ENCODE measurements at regions not wholly inside any gene's neighbourhood (a gene's known extent, or its start where the extent isn't known, plus 50 kb on each side); places are given as distances from the start of the nearest gene placed in this dataset.

DNA sequence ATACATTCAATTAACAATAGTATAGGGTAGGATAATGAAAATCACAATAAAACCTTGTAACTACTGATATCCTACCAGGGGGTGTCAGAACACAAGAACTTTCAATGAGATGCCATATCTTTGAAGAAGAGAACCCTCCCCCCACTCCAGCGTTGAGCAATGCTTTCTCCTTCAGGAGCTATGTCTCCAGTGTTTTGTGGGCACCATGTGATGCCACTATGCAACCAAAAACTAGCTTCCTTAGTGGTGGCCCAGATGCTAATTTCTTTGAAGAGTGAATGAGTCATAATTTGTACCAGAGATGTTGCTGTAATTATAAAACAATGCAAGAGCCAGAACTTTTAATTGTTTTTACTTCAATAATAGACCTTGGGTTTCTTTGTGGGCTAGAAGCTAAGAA is 76.0 kb upstream of the ADO start:
- Histone ChIP-seq H3K9me2 (replicated peaks; ENCODE audit: insufficient read depth, low read length) (no peaks in the 10 kb centered on the region), H3K9me3 (replicated peaks; ENCODE audit: insufficient read depth, low read length) (no peaks in the 10 kb centered on the region), H3K4me3 (ENCODE audit: low read length) (no peak overlapping the region), H3K36me3 (replicated peaks; ENCODE audit: insufficient read depth, low read length) (no peaks in the 10 kb centered on the region), H3K9ac (ENCODE audit: low read length) (no peak overlapping the region), H3F3A (ENCODE audit: insufficient read depth, low read length) (peaks cover 10% of the 10 kb centered on the region), H3K79me2 (ENCODE audit: low read length) (no peaks in the 10 kb centered on the region), H3K4me2 (ENCODE audit: low read depth, low read length) (no peak overlapping the region), H3K27me3 (replicated peaks; ENCODE audit: insufficient read depth, low read length) (no peaks in the 10 kb centered on the region), H3K27ac (ENCODE audit: low read length) (no peak overlapping the region), H3K4me1 (ENCODE audit: low read length) (peaks cover 20% of the 10 kb centered on the region), H2AFZ (ENCODE audit: low read length) (no peak overlapping the region), H4K20me1 (ENCODE audit: insufficient read depth, low read length) (no peaks in the 10 kb centered on the region)
- DNase-seq: no peak
- TF ChIP-seq EZH2phosphoT487 (IDR thresholded peaks at IDR 0.05; ENCODE audit: low read length) (no peak), EZH2 (optimal IDR thresholded peaks at IDR 0.05; ENCODE audit: low read depth, low read length) (no peak)
- TF ChIP-seq, protein P1, sequence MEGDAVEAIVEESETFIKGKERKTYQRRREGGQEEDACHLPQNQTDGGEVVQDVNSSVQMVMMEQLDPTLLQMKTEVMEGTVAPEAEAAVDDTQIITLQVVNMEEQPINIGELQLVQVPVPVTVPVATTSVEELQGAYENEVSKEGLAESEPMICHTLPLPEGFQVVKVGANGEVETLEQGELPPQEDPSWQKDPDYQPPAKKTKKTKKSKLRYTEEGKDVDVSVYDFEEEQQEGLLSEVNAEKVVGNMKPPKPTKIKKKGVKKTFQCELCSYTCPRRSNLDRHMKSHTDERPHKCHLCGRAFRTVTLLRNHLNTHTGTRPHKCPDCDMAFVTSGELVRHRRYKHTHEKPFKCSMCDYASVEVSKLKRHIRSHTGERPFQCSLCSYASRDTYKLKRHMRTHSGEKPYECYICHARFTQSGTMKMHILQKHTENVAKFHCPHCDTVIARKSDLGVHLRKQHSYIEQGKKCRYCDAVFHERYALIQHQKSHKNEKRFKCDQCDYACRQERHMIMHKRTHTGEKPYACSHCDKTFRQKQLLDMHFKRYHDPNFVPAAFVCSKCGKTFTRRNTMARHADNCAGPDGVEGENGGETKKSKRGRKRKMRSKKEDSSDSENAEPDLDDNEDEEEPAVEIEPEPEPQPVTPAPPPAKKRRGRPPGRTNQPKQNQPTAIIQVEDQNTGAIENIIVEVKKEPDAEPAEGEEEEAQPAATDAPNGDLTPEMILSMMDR (IDR thresholded peaks at IDR 0.05; ENCODE audit: low read length): no peak

DNA sequence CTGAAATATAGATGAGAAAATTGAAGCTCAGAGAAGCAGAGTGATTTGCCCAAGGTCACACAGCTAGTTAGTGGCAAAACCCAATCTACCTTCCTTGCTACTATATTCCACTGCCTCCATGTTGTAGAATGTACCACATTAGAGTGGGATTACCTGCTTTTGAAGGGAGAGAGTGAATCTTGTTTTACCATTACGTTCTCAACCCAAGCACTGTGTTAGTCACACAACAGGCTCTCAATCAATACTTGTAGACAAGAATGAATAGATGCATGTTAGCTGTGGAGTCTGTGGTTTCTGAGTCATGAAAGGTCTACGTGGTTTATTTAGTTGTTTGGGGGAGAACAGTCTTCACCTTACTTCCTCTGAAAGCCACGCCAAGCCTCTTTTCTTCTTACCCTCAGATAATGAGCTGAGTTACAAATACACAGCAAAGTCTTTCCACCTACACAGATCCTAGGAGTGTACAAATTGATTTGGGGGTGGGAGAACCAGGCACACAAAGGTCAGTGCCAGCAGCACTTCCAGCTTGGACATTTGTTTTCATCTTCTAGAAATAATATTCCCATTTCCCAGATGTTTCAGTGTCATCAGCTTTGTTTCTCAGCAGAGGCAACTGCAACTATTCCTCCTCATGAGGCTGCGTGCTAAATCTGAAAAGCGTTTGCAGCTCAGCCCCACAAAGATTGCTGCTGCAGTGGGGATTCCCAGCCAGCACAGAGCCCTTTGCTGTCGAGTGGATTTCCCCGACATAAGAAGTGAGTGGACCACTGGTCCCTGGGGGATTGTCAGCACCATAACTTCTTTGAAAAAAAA is 71.5 kb upstream of the ADO start:
- DNase-seq: peak; percentile 73
- peak overlapping the region; percentile 48 for H2AFZ ChIP-seq (ENCODE audit: low read length)
- peak overlapping the region; percentile 19; the same call in 1 of the 2 replicates for H3K9ac ChIP-seq (ENCODE audit: low read length)
- H3K9me2 ChIP-seq (replicated peaks; ENCODE audit: insufficient read depth, low read length): no peaks in the 10 kb centered on the region
- H3K4me3 ChIP-seq (ENCODE audit: low read length): no peak overlapping the region; the same call in 1 of the 2 replicates
- H3K27me3 ChIP-seq (replicated peaks; ENCODE audit: insufficient read depth, low read length): no peaks in the 10 kb centered on the region
- peaks cover 13% of the 10 kb centered on the region for H3F3A ChIP-seq (ENCODE audit: insufficient read depth, low read length)
- H3K79me2 ChIP-seq (ENCODE audit: low read length): no peaks in the 10 kb centered on the region
- TF ChIP-seq, protein P1 (IDR thresholded peaks at IDR 0.05; ENCODE audit: low read length): no peak
- TF ChIP-seq EZH2 (optimal IDR thresholded peaks at IDR 0.05; ENCODE audit: low read depth, low read length): no peak
- TF ChIP-seq EZH2phosphoT487 (IDR thresholded peaks at IDR 0.05; ENCODE audit: low read length): no peak
- H3K4me2 ChIP-seq (ENCODE audit: low read depth, low read length): peak overlapping the region; percentile 61
- no peaks in the 10 kb centered on the region for H3K36me3 ChIP-seq (replicated peaks; ENCODE audit: insufficient read depth, low read length)
- H4K20me1 ChIP-seq (ENCODE audit: insufficient read depth, low read length): no peaks in the 10 kb centered on the region
- H3K4me1 ChIP-seq (ENCODE audit: low read length): peaks cover 45% of the 10 kb centered on the region
- H3K27ac ChIP-seq (ENCODE audit: low read length): peak overlapping the region; percentile 65
- no peaks in the 10 kb centered on the region for H3K9me3 ChIP-seq (replicated peaks; ENCODE audit: insufficient read depth, low read length)

DNA sequence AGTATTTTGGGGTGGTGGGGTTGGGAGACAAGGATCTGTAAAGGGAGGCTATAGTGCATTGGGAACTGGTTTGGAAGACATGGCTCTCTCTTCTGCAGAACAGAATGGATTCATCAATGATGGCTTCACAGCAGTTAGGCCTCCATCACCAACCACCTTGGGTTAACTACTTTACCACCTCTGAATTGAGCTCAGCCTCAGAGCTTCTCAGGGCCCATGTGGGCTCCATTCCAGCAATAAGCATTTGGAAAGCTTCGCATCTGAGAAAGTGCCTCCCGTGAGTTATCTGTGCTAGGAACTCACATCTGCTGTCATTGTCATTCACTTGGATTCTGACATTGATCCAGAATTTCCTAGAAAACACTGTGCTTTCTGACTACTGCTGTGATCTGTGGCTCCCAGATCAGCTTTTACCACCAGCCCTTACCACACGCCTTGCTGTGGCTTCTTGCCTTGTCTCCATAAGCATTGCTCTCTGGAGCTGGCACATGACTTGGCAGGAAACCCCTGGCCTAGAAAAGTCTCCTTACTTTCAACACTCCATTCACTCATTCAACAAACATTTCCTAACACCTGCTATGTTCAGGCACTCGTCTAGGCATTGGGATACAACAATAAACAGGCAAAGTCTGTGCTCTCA is 70.7 kb upstream of the ADO start:
- Histone ChIP-seq H3F3A (ENCODE audit: insufficient read depth, low read length) (peaks cover 13% of the 10 kb centered on the region), H3K27ac (ENCODE audit: low read length) (peak overlapping the region; percentile 65; the same call in 1 of the 2 replicates), H3K4me3 (ENCODE audit: low read length) (no peak overlapping the region), H3K36me3 (replicated peaks; ENCODE audit: insufficient read depth, low read length) (no peaks in the 10 kb centered on the region), H3K9me3 (replicated peaks; ENCODE audit: insufficient read depth, low read length) (no peaks in the 10 kb centered on the region), H3K9me2 (replicated peaks; ENCODE audit: insufficient read depth, low read length) (no peaks in the 10 kb centered on the region), H3K9ac (ENCODE audit: low read length) (peak overlapping the region; percentile 19; the same call in 1 of the 2 replicates), H4K20me1 (ENCODE audit: insufficient read depth, low read length) (no peaks in the 10 kb centered on the region), H3K4me2 (ENCODE audit: low read depth, low read length) (peak overlapping the region; percentile 61; the same call in 1 of the 2 replicates), H3K4me1 (ENCODE audit: low read length) (peaks cover 45% of the 10 kb centered on the region), H3K27me3 (replicated peaks; ENCODE audit: insufficient read depth, low read length) (no peaks in the 10 kb centered on the region), H3K79me2 (ENCODE audit: low read length) (no peaks in the 10 kb centered on the region), H2AFZ (ENCODE audit: low read length) (peak overlapping the region; percentile 48)
- no peak for TF ChIP-seq EZH2phosphoT487 (IDR thresholded peaks at IDR 0.05; ENCODE audit: low read length)
- TF ChIP-seq, protein P1 (IDR thresholded peaks at IDR 0.05; ENCODE audit: low read length): no peak
- no peak for TF ChIP-seq EZH2 (optimal IDR thresholded peaks at IDR 0.05; ENCODE audit: low read depth, low read length)
- DNase-seq: no peak

Data from MM.1S (cell line).